AG09319 (cell line): ENCODE measurements at regions not wholly inside any gene's neighbourhood (a gene's known extent, or its start where the extent isn't known, plus 50 kb on each side); places are given as distances from the start of the nearest gene placed in this dataset.

Source experiments
- DNase-seq: peaks from one replicate; pipeline ENCODE4 v3.0.0-alpha.2; 2010; ENCODE audit warnings: low read depth; ENCODE audit errors: extremely low read depth
- CTCF ChIP-seq: IDR thresholded peaks from 2 replicates; pipeline ENCODE4 v1.5.1; 2011; ENCODE audit warnings: low read depth, mild to moderate bottlenecking, inconsistent platforms, low read length, moderate library complexity

GRCh38 chr6:14999106-14999505 lies 246.8 kb upstream of the JARID2 start:
- no peak for TF ChIP-seq CTCF
- DNase-seq = no peak

GRCh38 chr6:15001326-15001910 lies 244.5 kb upstream of the JARID2 start:
- TF ChIP-seq CTCF = no peak
- DNase-seq = no peak

GRCh38 chr6:15008269-15008668 lies 237.6 kb upstream of the JARID2 start:
- TF ChIP-seq CTCF = no peak
- no peak for DNase-seq

- TF ChIP-seq CTCF = no peak
- DNase-seq = no peak
These were observed 230.9 kb upstream of the JARID2 start for GRCh38 chr6:15014958-15015357.

- no peak for TF ChIP-seq CTCF
- DNase-seq = no peak
These were observed 229.1 kb upstream of the JARID2 start for GRCh38 chr6:15016813-15017212.

- no peak for DNase-seq
- no peak for TF ChIP-seq CTCF
These were observed 228.6 kb upstream of the JARID2 start for GRCh38 chr6:15017261-15017660.

GRCh38 chr6:15017803-15018202 lies 228.1 kb upstream of the JARID2 start:
- TF ChIP-seq CTCF = no peak

More at GRCh38 chr6:15017803-15018202, 228.1 kb upstream of the JARID2 start:
- DNase-seq = no peak
